Endodermal cell (in vitro differentiated cells): ENCODE measurements at regions not wholly inside any gene's neighbourhood (a gene's known extent, or its start where the extent isn't known, plus 50 kb on each side); places are given as distances from the start of the nearest gene placed in this dataset.

ENCODE experiments used
- DNase-seq: peaks from one replicate; pipeline ENCODE4 v3.0.0-alpha.2; 2017
- H3K27ac ChIP-seq: 2 replicates; pipeline ENCODE4 v1.5.1; 2013; ENCODE audit warnings: mild to moderate bottlenecking, low read depth, low read length, moderate library complexity
- H3K27me3 ChIP-seq: 2 replicates; pipeline ENCODE4 v1.6.1; 2013; ENCODE audit warnings: mild to moderate bottlenecking, low read length, moderate library complexity; ENCODE audit not compliant: insufficient read depth, control insufficient read depth, poor library complexity, severe bottlenecking
- H3K36me3 ChIP-seq: 2 replicates; pipeline ENCODE4 v1.7.0; 2013; ENCODE audit warnings: mild to moderate bottlenecking, low read length, moderate library complexity; ENCODE audit not compliant: control insufficient read depth, insufficient read depth
- H3K4me1 ChIP-seq: one replicate; pipeline ENCODE4 v1.7.0; 2013; ENCODE audit warnings: low read length; ENCODE audit not compliant: control insufficient read depth, insufficient read depth
- H3K4me3 ChIP-seq: 2 replicates; pipeline ENCODE4 v1.5.1; 2013; ENCODE audit warnings: mild to moderate bottlenecking, low read length, moderate library complexity
- H3K9ac ChIP-seq: 2 replicates; pipeline ENCODE4 v1.6.1; 2013; ENCODE audit warnings: mild to moderate bottlenecking, low read length, moderate library complexity; ENCODE audit not compliant: poor library complexity, severe bottlenecking; ENCODE audit errors: extremely low read depth
- H3K9me3 ChIP-seq: 2 replicates; pipeline ENCODE4 v1.6.1; 2013; ENCODE audit warnings: mild to moderate bottlenecking, low read length, moderate library complexity; ENCODE audit not compliant: control insufficient read depth
- H3K27ac Mint-ChIP-seq: 2 replicates; pipeline ENCODE4 v1.8.0; 2020; ENCODE audit warnings: mixed read lengths
- H3K27me3 Mint-ChIP-seq: 2 replicates; pipeline ENCODE4 v1.8.0; 2021; ENCODE audit warnings: mild to moderate bottlenecking, mixed read lengths; ENCODE audit not compliant: insufficient read depth
- H3K36me3 Mint-ChIP-seq: 2 replicates; pipeline ENCODE4 v1.8.0; 2020; ENCODE audit warnings: low read depth, mixed read lengths
- H3K4me1 Mint-ChIP-seq: 2 replicates; pipeline ENCODE4 v1.8.0; 2020; ENCODE audit warnings: mixed read lengths
- H3K4me3 Mint-ChIP-seq: 2 replicates; pipeline ENCODE4 v1.8.0; 2020; ENCODE audit warnings: mild to moderate bottlenecking, moderate library complexity, mixed read lengths
- H3K9me3 Mint-ChIP-seq: 2 replicates; pipeline ENCODE4 v1.8.0; 2020; ENCODE audit warnings: mild to moderate bottlenecking, mixed read lengths
- WGBS, 2 experiments: methylation state at CpG; one replicate each; pipeline versions ENCODE4 v1.1.5 to v1.1.7; 2013; ENCODE audit warnings: missing lambda C conversion rate in 2 of 2, mixed read lengths in 1 of 2; ENCODE audit not compliant: insufficient coverage in 1 of 2, insufficient read length in 1 of 2; 5-methylcytosine and 5-hydroxymethylcytosine counted together
- TF ChIP-seq, protein P1 (sequence below): fragments of 200-600 bp; sonication (generic); conservative IDR thresholded peaks from 2 replicates; pipeline ENCODE4 v1.5.0; 2021; ENCODE audit warnings: antibody characterized with exemption, mild to moderate bottlenecking

DNA sequence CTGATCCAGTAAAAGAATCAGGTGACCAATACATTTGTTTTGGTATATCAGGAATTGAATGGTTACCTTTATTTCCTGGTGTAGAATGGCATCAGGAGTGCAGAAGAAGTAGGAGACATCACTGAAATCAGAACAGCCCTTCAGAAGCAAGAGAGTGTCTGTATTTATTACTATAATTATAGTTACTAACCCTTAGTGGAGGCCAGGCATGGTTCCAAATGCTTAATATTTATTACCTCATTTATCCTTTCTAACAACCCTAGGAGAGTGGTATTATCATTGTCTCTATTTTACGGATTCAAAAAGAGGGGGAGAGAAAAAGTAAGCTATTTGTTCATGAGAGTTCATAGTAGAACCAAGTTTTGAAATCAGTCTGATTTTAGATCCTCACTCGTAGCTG is 1292.9 kb downstream of the PCDH9 start:
- TF ChIP-seq, protein P1, sequence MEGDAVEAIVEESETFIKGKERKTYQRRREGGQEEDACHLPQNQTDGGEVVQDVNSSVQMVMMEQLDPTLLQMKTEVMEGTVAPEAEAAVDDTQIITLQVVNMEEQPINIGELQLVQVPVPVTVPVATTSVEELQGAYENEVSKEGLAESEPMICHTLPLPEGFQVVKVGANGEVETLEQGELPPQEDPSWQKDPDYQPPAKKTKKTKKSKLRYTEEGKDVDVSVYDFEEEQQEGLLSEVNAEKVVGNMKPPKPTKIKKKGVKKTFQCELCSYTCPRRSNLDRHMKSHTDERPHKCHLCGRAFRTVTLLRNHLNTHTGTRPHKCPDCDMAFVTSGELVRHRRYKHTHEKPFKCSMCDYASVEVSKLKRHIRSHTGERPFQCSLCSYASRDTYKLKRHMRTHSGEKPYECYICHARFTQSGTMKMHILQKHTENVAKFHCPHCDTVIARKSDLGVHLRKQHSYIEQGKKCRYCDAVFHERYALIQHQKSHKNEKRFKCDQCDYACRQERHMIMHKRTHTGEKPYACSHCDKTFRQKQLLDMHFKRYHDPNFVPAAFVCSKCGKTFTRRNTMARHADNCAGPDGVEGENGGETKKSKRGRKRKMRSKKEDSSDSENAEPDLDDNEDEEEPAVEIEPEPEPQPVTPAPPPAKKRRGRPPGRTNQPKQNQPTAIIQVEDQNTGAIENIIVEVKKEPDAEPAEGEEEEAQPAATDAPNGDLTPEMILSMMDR = no peak
- no peaks in the 10 kb centered on the region for H3K36me3 Mint-ChIP-seq
- H3K9me3 Mint-ChIP-seq = no peaks in the 10 kb centered on the region
- peaks cover 4% of the 10 kb centered on the region for H3K4me1 Mint-ChIP-seq
- no peak overlapping the region for H3K4me3 ChIP-seq
- no peak for DNase-seq
- H3K4me3 Mint-ChIP-seq = no peak overlapping the region
- H3K9me3 ChIP-seq = no peaks in the 10 kb centered on the region
- H3K27me3 Mint-ChIP-seq = peaks cover 1% of the 10 kb centered on the region
- H3K4me1 ChIP-seq = no peaks in the 10 kb centered on the region
- WGBS, 2 experiments = 88% methylated on average over 1 of the region's 2 CpGs; no CpG with 5 or more reads in 1 of the 2 experiments
- H3K27me3 ChIP-seq = peaks cover 11% of the 10 kb centered on the region
- H3K9ac ChIP-seq = no peak overlapping the region
- no peak overlapping the region for H3K27ac ChIP-seq
- no peak overlapping the region for H3K27ac Mint-ChIP-seq
- H3K36me3 ChIP-seq = no peaks in the 10 kb centered on the region

- Histone ChIP-seq H3K27ac (no peak overlapping the region), H3K9ac (no peak overlapping the region), H3K27me3 (peaks cover 5% of the 10 kb centered on the region), H3K36me3 (no peaks in the 10 kb centered on the region), H3K9me3 (no peaks in the 10 kb centered on the region), H3K4me1 (no peaks in the 10 kb centered on the region), H3K4me3 (no peak overlapping the region)
- WGBS, 2 experiments = 93% methylated on average over 2 of the region's 2 CpGs; no CpG with 5 or more reads in 1 of the 2 experiments
- Mint-ChIP-seq H3K9me3 (no peaks in the 10 kb centered on the region), H3K27me3 (no peaks in the 10 kb centered on the region), H3K36me3 (no peaks in the 10 kb centered on the region), H3K27ac (no peak overlapping the region), H3K4me1 (peaks cover 4% of the 10 kb centered on the region), H3K4me3 (no peak overlapping the region)
- TF ChIP-seq, protein P1 = no peak
- no peak for DNase-seq
Measured at GRCh38 chr13:65936249-65936648, 1293.9 kb downstream of the PCDH9 start.

- 82% methylated on average over 4 of the region's 4 CpGs; no CpG with 5 or more reads in 1 of the 2 experiments for WGBS, 2 experiments
- Mint-ChIP-seq H3K4me3 (no peak overlapping the region), H3K9me3 (no peaks in the 10 kb centered on the region), H3K36me3 (no peaks in the 10 kb centered on the region), H3K4me1 (no peaks in the 10 kb centered on the region), H3K27me3 (no peaks in the 10 kb centered on the region), H3K27ac (no peak overlapping the region)
- no peak for DNase-seq
- no peak overlapping the region for H3K9ac ChIP-seq
- no peaks in the 10 kb centered on the region for H3K9me3 ChIP-seq
- TF ChIP-seq, protein P1 = no peak
- H3K27ac ChIP-seq = no peak overlapping the region
- no peak overlapping the region for H3K4me3 ChIP-seq
- no peaks in the 10 kb centered on the region for H3K4me1 ChIP-seq
- no peaks in the 10 kb centered on the region for H3K36me3 ChIP-seq
- no peaks in the 10 kb centered on the region for H3K27me3 ChIP-seq
Measured at GRCh38 chr13:65932587-65933239, 1297.4 kb downstream of the PCDH9 start.
